ENCODE measurements at regions not wholly inside any gene's neighbourhood (a gene's known extent, or its start where the extent isn't known, plus 50 kb on each side); places are given as distances from the start of the nearest gene placed in this dataset.

DNA sequence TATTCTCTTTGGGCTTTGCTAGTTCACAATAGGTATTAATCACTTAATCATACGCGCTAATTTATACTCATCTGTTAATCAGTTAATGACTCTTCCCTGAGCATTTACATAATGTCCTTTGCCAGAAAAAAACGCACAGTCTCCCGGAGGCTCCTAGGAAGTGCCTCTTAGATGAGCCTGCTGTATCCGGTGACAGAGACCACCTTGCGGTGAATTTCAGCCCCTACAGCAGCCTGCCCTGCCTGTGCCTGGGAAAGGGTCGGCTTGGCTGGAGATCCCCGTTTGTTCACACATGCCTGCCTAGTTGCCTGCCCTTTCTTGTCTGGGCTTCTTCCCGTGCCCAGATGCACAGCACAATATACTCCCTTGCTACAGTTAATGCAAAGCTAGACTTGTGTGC, 152.9 kb downstream of the ZBTB18 start:
- no CpG with 5 or more reads among the region's 9 CpGs for WGBS, 2 donors (ENCODE audit: extremely low coverage in 2 of 2, insufficient read length in 2 of 2, insufficient replicate concordance in 1 of 2)
- no peak overlapping the region for H2BK15ac ChIP-seq (ENCODE audit: low read length)
- no peak overlapping the region for H4K8ac ChIP-seq (ENCODE audit: low read depth, low read length)
- H3K14ac ChIP-seq (ENCODE audit: low read length) = no peak overlapping the region
- H3K4me2 ChIP-seq (ENCODE audit: insufficient read depth, low read length, poor library complexity, severe bottlenecking) = no peak overlapping the region
- no peaks in the 10 kb centered on the region for H3K9me3 ChIP-seq (replicated peaks in 1 of 2; ENCODE audit: control insufficient read depth in 2 of 2, insufficient read depth in 1 of 2, low read depth in 1 of 2, low read length in 2 of 2)
- no peaks in the 10 kb centered on the region for H3K4me1 ChIP-seq (ENCODE audit: control insufficient read depth in 2 of 2, insufficient read depth in 1 of 2, low read depth in 1 of 2, low read length in 2 of 2)
- H3K4me3 ChIP-seq (ENCODE audit: low read length in 2 of 2) = no peak overlapping the region
- H3K23ac ChIP-seq (ENCODE audit: low read depth, low read length, poor library complexity) = no peak overlapping the region
- H3K36me3 ChIP-seq (replicated peaks in 1 of 2; ENCODE audit: control insufficient read depth in 2 of 2, insufficient read depth in 2 of 2, low read length in 2 of 2) = no peaks in the 10 kb centered on the region
- no peak overlapping the region for H2BK120ac ChIP-seq (ENCODE audit: low read depth, low read length)
- H3K27ac ChIP-seq (replicated peaks; ENCODE audit: low read length) = no peak overlapping the region
- H2BK12ac ChIP-seq (ENCODE audit: low read length) = no peak overlapping the region
- no peak overlapping the region for H2AK5ac ChIP-seq (ENCODE audit: low read depth, low read length)
- no peaks in the 10 kb centered on the region for H3K27me3 ChIP-seq (ENCODE audit: control insufficient read depth in 3 of 3, insufficient read depth in 3 of 3, low read depth in 1 of 3, low read length in 3 of 3)
- H3K18ac ChIP-seq (ENCODE audit: low read length) = no peak overlapping the region
- no peak overlapping the region for H2BK5ac ChIP-seq (ENCODE audit: low read length)
- no peak for DNase-seq (ENCODE audit: low spot score)
- H2AFZ ChIP-seq (ENCODE audit: low read length) = no peak overlapping the region
- H3K79me1 ChIP-seq (ENCODE audit: low read depth, low read length) = no peaks in the 10 kb centered on the region
- H4K91ac ChIP-seq (ENCODE audit: low read depth, low read length, poor library complexity) = no peak overlapping the region
- H3K4ac ChIP-seq (ENCODE audit: low read length) = no peak overlapping the region
- H3K9ac ChIP-seq (ENCODE audit: low read depth, low read length, poor library complexity) = no peak overlapping the region

DNA sequence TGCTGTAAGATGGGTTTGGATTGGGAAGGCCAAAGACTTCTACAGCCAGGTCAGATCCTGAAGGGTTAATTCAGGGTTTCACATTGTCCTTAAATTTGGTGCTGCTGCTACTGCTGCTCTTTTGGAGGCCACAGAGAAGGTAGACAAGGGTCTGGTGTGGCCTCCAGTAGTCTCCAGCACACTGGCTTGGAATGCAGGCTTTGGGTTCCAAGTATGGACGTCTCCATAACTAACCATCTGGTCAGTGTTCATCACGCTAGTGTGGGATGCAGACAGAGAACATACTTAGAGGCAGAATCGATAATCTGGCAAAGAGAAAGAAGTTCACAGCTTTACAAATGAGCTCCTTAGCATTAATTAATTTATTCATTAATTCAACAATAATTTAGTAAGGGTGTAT, 154.1 kb downstream of the ZBTB18 start:
- Histone ChIP-seq H3K4me2 (ENCODE audit: insufficient read depth, low read length, poor library complexity, severe bottlenecking) (no peak overlapping the region), H3K4me1 (ENCODE audit: control insufficient read depth in 2 of 2, insufficient read depth in 1 of 2, low read depth in 1 of 2, low read length in 2 of 2) (no peaks in the 10 kb centered on the region), H3K36me3 (replicated peaks in 1 of 2; ENCODE audit: control insufficient read depth in 2 of 2, insufficient read depth in 2 of 2, low read length in 2 of 2) (no peaks in the 10 kb centered on the region), H2BK15ac (ENCODE audit: low read length) (no peak overlapping the region), H3K27me3 (ENCODE audit: control insufficient read depth in 3 of 3, insufficient read depth in 3 of 3, low read depth in 1 of 3, low read length in 3 of 3) (no peaks in the 10 kb centered on the region), H3K14ac (ENCODE audit: low read length) (no peak overlapping the region), H4K8ac (ENCODE audit: low read depth, low read length) (no peak overlapping the region), H3K27ac (replicated peaks; ENCODE audit: low read length) (no peak overlapping the region), H2BK12ac (ENCODE audit: low read length) (no peak overlapping the region), H4K91ac (ENCODE audit: low read depth, low read length, poor library complexity) (no peak overlapping the region), H3K79me1 (ENCODE audit: low read depth, low read length) (no peaks in the 10 kb centered on the region), H3K9ac (ENCODE audit: low read depth, low read length, poor library complexity) (no peak overlapping the region), H3K18ac (ENCODE audit: low read length) (no peak overlapping the region), H2BK5ac (ENCODE audit: low read length) (no peak overlapping the region), H2AFZ (ENCODE audit: low read length) (no peak overlapping the region), H2AK5ac (ENCODE audit: low read depth, low read length) (no peak overlapping the region), H3K4me3 (ENCODE audit: low read length in 2 of 2) (no peak overlapping the region), H3K4ac (ENCODE audit: low read length) (no peak overlapping the region), H3K23ac (ENCODE audit: low read depth, low read length, poor library complexity) (no peak overlapping the region), H3K9me3 (replicated peaks in 1 of 2; ENCODE audit: control insufficient read depth in 2 of 2, insufficient read depth in 1 of 2, low read depth in 1 of 2, low read length in 2 of 2) (no peaks in the 10 kb centered on the region), H2BK120ac (ENCODE audit: low read depth, low read length) (no peak overlapping the region)
- DNase-seq (ENCODE audit: low spot score) = no peak
- no CpG with 5 or more reads among the region's 3 CpGs for WGBS, 2 donors (ENCODE audit: extremely low coverage in 2 of 2, insufficient read length in 2 of 2, insufficient replicate concordance in 1 of 2)

DNA sequence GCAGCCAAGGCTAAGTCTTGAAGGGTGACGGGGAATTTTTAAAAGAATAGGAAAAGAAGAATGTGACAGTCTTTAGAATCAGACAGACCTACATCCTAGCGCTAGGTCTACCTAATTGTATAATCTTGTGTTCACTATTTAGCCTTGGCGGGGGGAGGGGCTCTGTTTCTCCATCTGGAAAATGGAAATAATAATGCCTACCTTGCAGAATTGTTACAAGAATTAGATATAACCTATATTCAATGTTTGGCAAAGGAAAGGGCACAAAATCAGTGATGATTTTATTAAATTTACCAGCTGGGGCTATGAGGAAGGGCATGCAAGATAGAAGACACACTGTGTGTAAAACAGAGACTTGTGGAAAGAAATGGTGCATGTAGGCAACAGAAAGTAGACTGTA, 154.8 kb downstream of the ZBTB18 start:
- Histone ChIP-seq H3K18ac (ENCODE audit: low read length) (no peak overlapping the region), H4K91ac (ENCODE audit: low read depth, low read length, poor library complexity) (no peak overlapping the region), H2BK15ac (ENCODE audit: low read length) (no peak overlapping the region), H2BK12ac (ENCODE audit: low read length) (no peak overlapping the region), H3K9me3 (replicated peaks in 1 of 2; ENCODE audit: control insufficient read depth in 2 of 2, insufficient read depth in 1 of 2, low read depth in 1 of 2, low read length in 2 of 2) (no peaks in the 10 kb centered on the region), H2AFZ (ENCODE audit: low read length) (no peak overlapping the region), H3K79me1 (ENCODE audit: low read depth, low read length) (no peaks in the 10 kb centered on the region), H3K27me3 (ENCODE audit: control insufficient read depth in 3 of 3, insufficient read depth in 3 of 3, low read depth in 1 of 3, low read length in 3 of 3) (no peaks in the 10 kb centered on the region), H3K4me1 (ENCODE audit: control insufficient read depth in 2 of 2, insufficient read depth in 1 of 2, low read depth in 1 of 2, low read length in 2 of 2) (no peaks in the 10 kb centered on the region), H3K4ac (ENCODE audit: low read length) (no peak overlapping the region), H2BK120ac (ENCODE audit: low read depth, low read length) (no peak overlapping the region), H3K14ac (ENCODE audit: low read length) (no peak overlapping the region), H3K9ac (ENCODE audit: low read depth, low read length, poor library complexity) (no peak overlapping the region), H2AK5ac (ENCODE audit: low read depth, low read length) (no peak overlapping the region), H3K27ac (replicated peaks; ENCODE audit: low read length) (no peak overlapping the region), H4K8ac (ENCODE audit: low read depth, low read length) (no peak overlapping the region), H2BK5ac (ENCODE audit: low read length) (no peak overlapping the region), H3K36me3 (replicated peaks in 1 of 2; ENCODE audit: control insufficient read depth in 2 of 2, insufficient read depth in 2 of 2, low read length in 2 of 2) (no peaks in the 10 kb centered on the region), H3K23ac (ENCODE audit: low read depth, low read length, poor library complexity) (no peak overlapping the region), H3K4me2 (ENCODE audit: insufficient read depth, low read length, poor library complexity, severe bottlenecking) (no peak overlapping the region), H3K4me3 (ENCODE audit: low read length in 2 of 2) (no peak overlapping the region)
- no CpG with 5 or more reads among the region's 3 CpGs for WGBS, 2 donors (ENCODE audit: extremely low coverage in 2 of 2, insufficient read length in 2 of 2, insufficient replicate concordance in 1 of 2)
- DNase-seq (ENCODE audit: low spot score) = no peak

DNA sequence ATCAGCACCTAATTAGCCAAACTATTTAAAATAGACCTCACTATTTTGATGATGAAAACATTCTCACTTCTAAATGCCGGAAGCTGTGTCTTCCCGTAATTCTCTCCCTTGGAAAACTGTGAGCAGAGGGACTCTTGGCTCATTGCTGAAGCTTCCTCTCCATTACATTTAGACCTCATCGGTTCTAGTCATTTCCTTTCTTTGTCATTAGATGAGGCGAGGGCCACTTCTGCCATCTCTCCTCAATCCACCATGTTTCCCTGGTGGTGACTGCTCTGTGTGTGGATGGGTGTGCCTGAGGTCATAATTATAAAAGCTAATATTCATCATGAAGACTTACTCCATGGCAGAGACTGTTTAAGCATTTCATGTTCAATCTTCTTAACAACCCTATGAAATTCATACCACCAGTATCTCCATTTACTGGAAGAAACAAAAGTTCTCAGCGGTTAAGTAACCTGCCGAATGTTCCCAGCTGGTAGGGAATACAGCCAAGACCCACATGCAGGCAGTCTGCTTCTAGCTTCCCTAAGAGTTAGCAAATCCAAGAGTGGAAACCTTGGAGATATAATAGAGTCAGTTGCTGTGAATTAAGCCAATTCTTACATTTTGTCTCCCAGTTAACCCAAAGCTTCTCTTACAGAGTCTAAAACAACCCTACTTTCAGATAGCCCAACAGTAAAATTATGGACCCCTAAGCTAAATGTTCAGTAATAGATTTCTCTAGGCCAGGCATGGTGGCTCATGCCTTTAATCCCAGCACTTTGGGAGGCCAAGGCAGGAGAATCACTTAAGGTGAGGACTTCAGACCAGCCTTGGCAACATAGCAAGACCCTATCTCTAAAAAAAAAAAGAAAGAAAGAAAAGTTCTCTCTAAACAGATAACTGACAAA, 156.2 kb downstream of the ZBTB18 start:
- H3K14ac ChIP-seq (ENCODE audit: low read length) = no peak overlapping the region
- no peaks in the 10 kb centered on the region for H3K79me1 ChIP-seq (ENCODE audit: low read depth, low read length)
- no peak overlapping the region for H2BK15ac ChIP-seq (ENCODE audit: low read length)
- WGBS, 2 donors (ENCODE audit: extremely low coverage in 2 of 2, insufficient read length in 2 of 2, insufficient replicate concordance in 1 of 2) = no CpG with 5 or more reads among the region's 6 CpGs
- no peaks in the 10 kb centered on the region for H3K9me3 ChIP-seq (replicated peaks in 1 of 2; ENCODE audit: control insufficient read depth in 2 of 2, insufficient read depth in 1 of 2, low read depth in 1 of 2, low read length in 2 of 2)
- no peak overlapping the region for H3K27ac ChIP-seq (replicated peaks; ENCODE audit: low read length)
- H3K23ac ChIP-seq (ENCODE audit: low read depth, low read length, poor library complexity) = no peak overlapping the region
- H2BK5ac ChIP-seq (ENCODE audit: low read length) = no peak overlapping the region
- no peak overlapping the region for H3K4ac ChIP-seq (ENCODE audit: low read length)
- no peak for DNase-seq (ENCODE audit: low spot score)
- no peak overlapping the region for H3K9ac ChIP-seq (ENCODE audit: low read depth, low read length, poor library complexity)
- no peak overlapping the region for H2BK120ac ChIP-seq (ENCODE audit: low read depth, low read length)
- H4K91ac ChIP-seq (ENCODE audit: low read depth, low read length, poor library complexity) = no peak overlapping the region
- H2AFZ ChIP-seq (ENCODE audit: low read length) = no peak overlapping the region
- no peaks in the 10 kb centered on the region for H3K4me1 ChIP-seq (ENCODE audit: control insufficient read depth in 2 of 2, insufficient read depth in 1 of 2, low read depth in 1 of 2, low read length in 2 of 2)
- no peak overlapping the region for H3K4me2 ChIP-seq (ENCODE audit: insufficient read depth, low read length, poor library complexity, severe bottlenecking)
- H2AK5ac ChIP-seq (ENCODE audit: low read depth, low read length) = no peak overlapping the region
- H3K27me3 ChIP-seq (ENCODE audit: control insufficient read depth in 3 of 3, insufficient read depth in 3 of 3, low read depth in 1 of 3, low read length in 3 of 3) = no peaks in the 10 kb centered on the region
- H3K4me3 ChIP-seq (ENCODE audit: low read length in 2 of 2) = no peak overlapping the region
- H3K18ac ChIP-seq (ENCODE audit: low read length) = no peak overlapping the region
- no peak overlapping the region for H4K8ac ChIP-seq (ENCODE audit: low read depth, low read length)
- H3K36me3 ChIP-seq (replicated peaks in 1 of 2; ENCODE audit: control insufficient read depth in 2 of 2, insufficient read depth in 2 of 2, low read length in 2 of 2) = no peaks in the 10 kb centered on the region
- no peak overlapping the region for H2BK12ac ChIP-seq (ENCODE audit: low read length)
